ENCODE measurements at regions not wholly inside any gene's neighbourhood (a gene's known extent, or its start where the extent isn't known, plus 50 kb on each side); places are given as distances from the start of the nearest gene placed in this dataset.
"Not testable (repeated sequence)": the region's sequence is repeated elsewhere in the genome, so short reads cannot be mapped to it uniquely, and the experiment has no call there.

DNA sequence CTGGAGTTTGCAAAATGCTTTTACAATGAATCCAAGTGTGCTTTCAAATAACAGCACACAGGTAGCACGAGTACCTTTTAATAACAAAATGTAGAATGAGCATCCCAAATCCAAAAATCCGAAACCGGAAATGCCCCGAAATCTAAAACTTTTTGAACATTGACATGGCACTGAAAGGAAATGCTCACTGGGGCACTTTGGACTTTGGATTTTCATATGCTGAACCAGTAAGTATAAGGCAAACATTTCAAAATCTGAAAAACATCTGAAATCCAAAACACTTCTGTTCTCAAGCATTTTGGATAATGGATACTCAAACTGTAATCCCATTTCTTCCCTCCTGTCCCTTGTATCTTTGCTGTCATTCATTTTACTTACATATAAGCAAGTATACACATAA, 50.1 kb downstream of the GCNT4 start:
- DNase-seq, result no peak

- DNase-seq, result no peak
Observed at GRCh38 chr5:74995926-74996325, 56.4 kb downstream of the GCNT4 start.

DNA sequence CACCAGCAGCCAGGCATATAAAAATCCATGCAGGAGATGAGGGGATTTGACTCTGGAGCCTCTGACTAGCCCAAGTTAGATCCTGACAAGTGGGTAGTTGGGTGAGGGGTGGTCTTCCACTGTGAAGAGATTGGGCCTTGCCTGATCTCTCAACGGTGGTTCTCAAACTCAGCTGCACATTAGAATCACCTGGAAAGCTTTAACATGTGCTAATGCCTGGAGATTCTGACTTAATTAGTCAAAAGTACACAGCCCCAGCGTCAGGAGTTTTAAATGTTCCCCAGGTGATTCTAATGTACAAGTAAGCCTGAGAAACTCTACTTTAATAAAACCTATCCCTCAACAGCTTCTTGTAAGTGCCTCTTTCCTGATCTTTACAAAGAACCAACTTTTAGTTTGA, 57.5 kb downstream of the GCNT4 start:
- DNase-seq, result no peak

GRCh38 chr5:74993743-74994142, 58.6 kb downstream of the GCNT4 start:
- DNase-seq, result peak; percentile 47

DNA sequence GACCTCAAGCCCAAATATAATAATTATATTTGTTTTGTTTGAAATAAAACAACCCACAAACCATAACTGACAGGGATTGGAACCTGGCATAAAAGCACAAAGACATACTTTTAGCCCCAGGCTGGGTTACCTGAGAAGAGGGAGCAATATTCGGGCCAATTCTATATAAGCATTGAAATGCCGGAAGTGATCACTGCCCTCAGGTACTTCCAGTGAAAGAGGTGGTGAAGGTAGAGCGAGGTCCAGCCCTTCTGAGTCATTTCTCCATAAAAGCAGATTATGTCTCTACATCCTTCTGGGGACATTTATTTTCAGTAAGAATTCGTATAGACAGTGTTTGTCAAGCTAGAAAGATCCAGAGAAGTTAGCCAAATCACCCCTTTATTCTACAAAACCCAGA, 59.6 kb downstream of the GCNT4 start:
- DNase-seq, result no peak

- no peak for DNase-seq
Observed at GRCh38 chr5:74991522-74991921, 60.8 kb downstream of the GCNT4 start.

DNA sequence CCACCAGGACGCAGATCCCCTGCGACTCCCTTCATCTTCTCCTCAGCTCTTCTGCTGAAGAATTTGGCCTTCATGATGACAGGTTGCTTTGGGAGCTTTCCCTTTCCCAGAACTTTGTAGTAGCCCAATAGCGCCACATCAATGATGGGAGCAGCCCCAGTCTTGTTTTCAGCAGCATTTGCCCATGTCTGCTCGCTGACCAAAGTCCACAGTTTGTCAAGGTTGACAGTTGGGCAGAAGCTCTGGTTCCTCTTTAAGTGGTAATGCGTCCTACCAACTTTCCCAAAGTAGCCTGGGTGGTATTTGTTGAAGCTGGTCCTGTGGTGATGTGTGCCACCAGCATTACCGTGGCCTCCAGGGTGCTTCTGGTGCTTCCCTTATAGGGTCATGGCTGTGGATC, 62.2 kb downstream of the GCNT4 start:
- DNase-seq, result no peak

GRCh38 chr5:74988273-74988983, 63.9 kb downstream of the GCNT4 start:
- DNase-seq, result no peak

DNA sequence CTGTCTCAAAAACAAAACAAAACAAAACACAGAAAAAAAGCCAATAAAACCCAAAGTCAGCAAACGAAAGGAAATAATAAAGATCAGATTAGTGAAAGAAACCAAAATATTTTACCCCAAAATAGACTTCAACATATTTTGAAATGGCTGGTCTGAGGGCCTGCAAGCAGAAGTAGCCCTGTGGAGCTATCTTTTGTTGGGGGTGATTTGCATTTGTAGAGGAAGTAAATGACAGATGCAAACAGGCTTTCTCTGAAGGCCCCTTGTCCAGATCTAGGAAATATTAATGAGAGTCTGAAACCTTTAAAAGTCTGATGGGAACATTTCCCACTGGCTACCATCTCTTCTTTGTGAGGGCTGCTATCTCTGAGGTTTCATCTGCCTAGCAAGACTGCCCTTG, 74.0 kb downstream of the GCNT4 start:
- DNase-seq, result no peak

DNA sequence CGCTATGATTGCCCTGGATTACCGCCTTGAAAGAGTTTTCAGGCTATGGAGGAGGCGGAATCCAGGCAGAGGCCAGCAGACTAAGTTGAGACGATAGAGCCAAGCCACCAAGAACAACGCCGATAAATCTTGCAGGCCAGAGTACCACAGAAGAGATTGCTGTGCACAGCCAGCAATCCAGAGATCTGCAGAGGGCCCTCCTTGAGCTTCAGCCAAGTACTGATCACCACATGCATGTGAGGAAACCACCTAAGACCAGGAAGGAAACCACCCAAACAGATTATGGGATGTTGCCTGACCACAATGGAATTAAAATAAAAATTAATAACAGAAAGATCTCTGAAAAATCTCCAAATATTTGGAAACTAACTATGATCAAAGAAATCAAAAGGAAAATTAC, 74.9 kb downstream of the GCNT4 start:
- no peak for DNase-seq

GRCh38 chr5:74976651-74977050, 75.7 kb downstream of the GCNT4 start:
- no peak for DNase-seq

- DNase-seq, result no peak
Observed at GRCh38 chr5:74975582-74975981, 76.8 kb downstream of the GCNT4 start.

DNA sequence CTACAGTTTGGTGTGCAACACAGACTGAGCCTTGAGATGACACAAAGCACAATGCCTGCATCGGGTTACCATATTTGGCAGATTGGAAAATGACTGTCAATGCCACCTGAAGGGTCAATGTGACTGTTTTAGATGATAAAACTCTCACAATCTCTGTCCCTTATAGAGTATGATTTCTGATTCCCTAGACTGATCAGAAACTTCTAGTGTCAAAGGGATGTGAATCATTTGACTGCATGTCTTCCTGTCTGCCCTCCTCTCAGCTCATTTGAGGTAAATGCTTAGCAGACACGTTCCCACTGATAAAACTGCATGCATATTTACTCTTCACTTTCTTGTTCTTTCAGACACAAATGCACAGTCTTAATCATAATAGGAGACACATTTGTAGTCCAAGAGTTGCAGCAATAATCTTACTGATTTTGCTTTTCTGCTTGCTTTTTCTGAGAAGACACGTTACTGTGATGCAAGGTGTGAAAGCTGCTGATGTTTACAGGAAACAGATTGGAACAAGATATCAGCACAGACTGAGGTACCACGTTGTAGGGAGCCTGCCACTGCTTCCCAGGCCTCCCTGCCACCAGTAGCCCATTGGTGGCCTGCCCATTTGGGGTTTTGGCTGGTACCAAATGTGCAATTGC, 77.8 kb downstream of the GCNT4 start:
- no peak for DNase-seq

DNA sequence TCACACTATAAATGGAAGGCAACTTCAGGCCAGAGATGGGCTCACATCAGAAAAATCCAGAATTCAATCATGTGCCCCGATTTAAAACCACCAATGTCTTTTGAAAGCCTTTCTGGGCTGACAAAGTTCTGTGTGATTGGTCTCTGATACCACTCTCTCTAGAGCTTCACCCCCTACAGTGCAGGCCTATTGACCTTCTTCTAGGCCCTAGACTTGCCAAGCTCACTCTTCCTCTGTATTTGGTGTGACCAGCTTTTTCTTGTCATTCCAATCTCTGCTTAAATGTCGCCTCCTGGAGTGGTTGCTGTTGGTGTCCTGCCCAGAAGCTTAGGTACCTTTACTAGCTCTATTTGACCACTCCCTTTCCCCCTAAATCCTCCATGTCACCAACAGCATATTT, 78.7 kb downstream of the GCNT4 start:
- DNase-seq, result no peak

DNA sequence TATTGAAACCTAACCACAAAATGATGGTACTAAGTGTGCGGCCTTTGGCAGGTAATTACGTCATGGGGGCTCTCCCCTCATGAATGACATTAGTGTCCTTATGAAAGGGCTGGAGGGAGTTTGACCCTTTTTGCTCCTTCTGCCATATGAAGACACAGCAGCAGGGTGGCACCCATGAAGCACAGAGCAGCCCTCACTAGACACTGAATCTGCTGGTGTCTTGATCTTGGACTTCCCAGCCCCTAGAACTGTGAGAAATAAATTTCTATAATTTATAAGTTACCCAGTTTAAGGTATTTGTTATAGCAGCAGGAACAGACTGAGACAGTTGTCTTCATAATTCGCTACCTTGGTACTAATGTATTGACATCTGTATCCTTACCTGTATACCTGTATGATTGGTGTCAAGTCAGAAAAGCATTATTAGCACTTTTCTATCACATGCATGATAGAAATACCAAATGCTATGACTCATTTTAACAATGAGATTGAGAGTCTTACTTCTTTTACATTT, 80.4 kb downstream of the GCNT4 start:
- no peak for DNase-seq

- DNase-seq, result not testable (repeated sequence)
Observed at GRCh38 chr5:74970891-74971290, 81.5 kb downstream of the GCNT4 start.

- DNase-seq, result no peak
Observed at GRCh38 chr5:74969726-74970125, 82.6 kb downstream of the GCNT4 start.

- no peak for DNase-seq
Observed at GRCh38 chr5:74966141-74967026, 86.0 kb downstream of the GCNT4 start.

- DNase-seq, result no peak
Observed at GRCh38 chr5:74963407-74963806, 89.0 kb downstream of the GCNT4 start.

DNA sequence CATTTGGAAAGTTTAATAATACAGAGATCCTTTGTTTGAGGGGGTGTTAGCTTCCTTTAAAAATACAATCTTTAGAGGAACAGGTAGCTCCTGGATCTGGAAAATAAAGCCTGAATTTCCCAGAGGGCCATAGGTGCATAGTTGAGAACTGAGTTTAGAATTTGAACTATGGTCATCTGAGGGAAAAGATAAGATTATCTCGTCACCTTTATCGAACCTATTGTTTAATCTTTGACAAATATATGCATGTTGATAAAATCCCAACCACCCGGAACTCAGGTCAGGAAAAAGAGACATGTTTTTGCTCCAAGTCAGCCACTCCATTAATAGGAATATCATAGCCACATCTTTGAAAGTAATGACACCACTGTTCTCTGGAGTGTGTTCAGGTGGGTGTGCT, 91.7 kb upstream of the FAM169A start:
- DNase-seq, result no peak

DNA sequence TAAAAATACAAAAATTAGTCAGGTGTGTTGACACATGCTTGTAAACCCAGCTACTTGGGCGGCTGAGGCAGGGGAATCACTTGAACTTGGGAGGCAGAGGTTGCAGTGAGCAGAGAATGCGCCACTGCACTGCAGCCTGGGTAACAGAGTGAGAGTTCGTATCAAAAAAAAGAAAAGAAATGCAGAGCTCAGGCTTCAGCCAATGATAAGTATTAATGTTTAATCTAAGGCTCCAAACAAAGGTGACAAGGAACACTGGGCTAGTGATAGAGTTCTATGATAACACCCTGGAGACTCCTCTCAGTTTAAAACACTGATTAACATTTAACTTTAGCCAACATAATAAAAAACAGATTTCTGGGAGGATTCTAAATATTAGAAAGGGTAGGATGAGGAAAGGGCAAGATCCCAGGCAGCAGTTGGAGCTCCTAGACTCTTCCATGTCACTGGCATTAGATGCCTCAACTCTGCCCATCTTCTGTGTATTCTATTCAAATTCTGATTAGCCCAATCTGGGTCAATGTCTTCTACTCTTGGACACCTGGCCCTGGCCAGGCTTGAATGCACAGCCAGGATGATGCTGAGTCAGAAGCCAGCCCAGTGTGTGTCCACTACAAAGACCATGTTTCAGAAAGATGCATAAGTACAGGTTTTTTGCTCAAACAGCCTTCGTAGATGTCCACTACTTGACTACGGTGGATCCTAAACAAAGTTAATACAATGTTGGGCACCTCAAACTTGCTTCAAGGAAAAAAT, 91.0 kb upstream of the FAM169A start:
- no peak for DNase-seq

DNA sequence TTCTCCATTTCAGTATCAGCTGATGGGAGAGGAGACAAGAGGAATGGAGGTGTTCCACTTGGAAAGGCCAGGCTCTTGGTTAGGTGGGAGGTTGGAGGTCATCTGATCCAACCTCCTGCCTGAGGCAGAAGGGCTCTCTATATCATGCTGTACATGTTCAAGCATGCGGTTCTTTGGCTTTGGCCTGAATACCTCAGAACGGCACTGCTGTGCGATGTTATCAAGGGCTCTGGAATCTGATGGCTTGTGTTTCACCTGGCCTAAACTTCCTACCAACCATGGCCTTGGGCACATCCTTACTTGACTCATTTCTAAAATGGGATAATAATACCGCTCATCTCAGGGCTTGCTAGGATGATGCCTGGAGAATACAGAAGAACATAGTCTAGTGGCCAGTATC, 90.1 kb upstream of the FAM169A start:
- no peak for DNase-seq

DNA sequence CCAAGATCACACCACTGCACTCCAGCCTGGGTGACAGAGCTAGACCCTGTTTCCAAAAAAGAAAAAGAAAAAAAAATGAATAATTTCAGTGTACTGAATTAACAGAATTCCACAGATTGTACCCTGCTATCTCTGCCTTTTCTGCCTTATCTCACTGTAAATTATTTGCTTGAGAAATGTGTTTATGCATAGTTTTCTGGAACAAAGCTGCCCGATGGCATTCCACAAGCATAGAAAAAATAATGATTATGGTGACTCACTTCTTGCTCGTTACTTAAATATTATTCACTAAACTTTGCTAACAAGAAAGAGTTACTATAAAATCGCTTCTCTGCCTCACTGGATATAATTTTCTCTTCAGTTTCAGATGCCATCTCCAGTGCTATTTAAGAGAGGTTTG, 88.7 kb upstream of the FAM169A start:
- DNase-seq, result no peak
